ENCODE measurements at regions not wholly inside any gene's neighbourhood (a gene's known extent, or its start where the extent isn't known, plus 50 kb on each side); places are given as distances from the start of the nearest gene placed in this dataset.
"Not testable (repeated sequence)": the region's sequence is repeated elsewhere in the genome, so short reads cannot be mapped to it uniquely, and the experiment has no call there.

- Mint-ChIP-seq H3K9me3 (no peaks in the 10 kb centered on the region), H3K27me3 (no peaks in the 10 kb centered on the region), H3K4me1 (no peaks in the 10 kb centered on the region), H3K4me3 (no peak overlapping the region), H3K27ac (no peak overlapping the region)
- no peak for ATAC-seq
- no peak for DNase-seq
Observed at GRCh38 chr18:42363446-42364441, 408.7 kb downstream of the PIK3C3 start.

GRCh38 chr18:42364766-42365165 lies 409.7 kb downstream of the PIK3C3 start:
- Mint-ChIP-seq H3K4me1 (no peaks in the 10 kb centered on the region), H3K27ac (no peak overlapping the region), H3K4me3 (no peak overlapping the region), H3K27me3 (no peaks in the 10 kb centered on the region), H3K9me3 (no peaks in the 10 kb centered on the region)
- ATAC-seq, result no peak
- no peak for DNase-seq

GRCh38 chr18:42365591-42365990 lies 410.6 kb downstream of the PIK3C3 start:
- Mint-ChIP-seq H3K27me3 (no peaks in the 10 kb centered on the region), H3K27ac (no peak overlapping the region), H3K9me3 (no peaks in the 10 kb centered on the region), H3K4me3 (no peak overlapping the region), H3K4me1 (no peaks in the 10 kb centered on the region)
- no peak for ATAC-seq
- no peak for DNase-seq

GRCh38 chr18:42373584-42373983 lies 418.6 kb downstream of the PIK3C3 start:
- Mint-ChIP-seq H3K27ac (no peak overlapping the region), H3K4me1 (no peaks in the 10 kb centered on the region), H3K27me3 (no peaks in the 10 kb centered on the region), H3K9me3 (peaks cover 0 to 1% of the 10 kb centered on the region in 2 donors), H3K4me3 (no peak overlapping the region)
- ATAC-seq, result no peak
- no peak for DNase-seq

GRCh38 chr18:42374961-42375360 lies 419.9 kb downstream of the PIK3C3 start:
- ATAC-seq, result no peak
- H3K27me3 Mint-ChIP-seq, result no peaks in the 10 kb centered on the region
- DNase-seq, result no peak
- H3K27ac Mint-ChIP-seq, result no peak overlapping the region
- H3K4me3 Mint-ChIP-seq, result no peak overlapping the region
- H3K4me1 Mint-ChIP-seq, result no peaks in the 10 kb centered on the region
- H3K9me3 Mint-ChIP-seq, result peaks cover 0 to 4% of the 10 kb centered on the region in 2 donors

- H3K27me3 Mint-ChIP-seq, H3K4me3 Mint-ChIP-seq, DNase-seq, ATAC-seq, H3K9me3 Mint-ChIP-seq, H3K27ac Mint-ChIP-seq, H3K4me1 Mint-ChIP-seq: not testable (repeated sequence)
Observed at GRCh38 chr18:42378854-42379253, 423.8 kb downstream of the PIK3C3 start.

- H3K4me1 Mint-ChIP-seq, H3K4me3 Mint-ChIP-seq, H3K27me3 Mint-ChIP-seq, ATAC-seq, H3K27ac Mint-ChIP-seq, H3K9me3 Mint-ChIP-seq, DNase-seq: not testable (repeated sequence)
Observed at GRCh38 chr18:42381236-42381635, 426.2 kb downstream of the PIK3C3 start.

- H3K9me3 Mint-ChIP-seq, result no peaks in the 10 kb centered on the region
- no peaks in the 10 kb centered on the region for H3K27me3 Mint-ChIP-seq
- ATAC-seq (no peak), DNase-seq (no peak)
- H3K4me1 Mint-ChIP-seq, result no peaks in the 10 kb centered on the region
- H3K4me3 Mint-ChIP-seq, result no peak overlapping the region
- no peak overlapping the region for H3K27ac Mint-ChIP-seq
Observed at GRCh38 chr18:42392416-42392815, 437.4 kb downstream of the PIK3C3 start.

GRCh38 chr18:42392926-42393325 lies 437.9 kb downstream of the PIK3C3 start:
- Mint-ChIP-seq H3K27ac (no peak overlapping the region), H3K9me3 (no peaks in the 10 kb centered on the region), H3K27me3 (no peaks in the 10 kb centered on the region), H3K4me3 (no peak overlapping the region), H3K4me1 (no peaks in the 10 kb centered on the region)
- DNase-seq (no peak), ATAC-seq (no peak)

- Mint-ChIP-seq H3K27ac (no peak overlapping the region), H3K9me3 (no peaks in the 10 kb centered on the region), H3K27me3 (no peaks in the 10 kb centered on the region), H3K4me1 (no peaks in the 10 kb centered on the region), H3K4me3 (no peak overlapping the region)
- ATAC-seq (no peak), DNase-seq (no peak)
Observed at GRCh38 chr18:42394238-42394637, 439.2 kb downstream of the PIK3C3 start.

- Mint-ChIP-seq H3K4me1 (no peaks in the 10 kb centered on the region), H3K9me3 (no peaks in the 10 kb centered on the region), H3K4me3 (no peak overlapping the region), H3K27ac (no peak overlapping the region), H3K27me3 (no peaks in the 10 kb centered on the region)
- DNase-seq (no peak), ATAC-seq (no peak)
Observed at GRCh38 chr18:42401131-42401673, 446.2 kb downstream of the PIK3C3 start.

- H3K4me3 Mint-ChIP-seq, result no peak overlapping the region
- H3K27ac Mint-ChIP-seq, result no peak overlapping the region
- no peak for ATAC-seq
- H3K9me3 Mint-ChIP-seq, result peaks cover under 1 to 8% of the 10 kb centered on the region in 2 donors
- no peaks in the 10 kb centered on the region for H3K27me3 Mint-ChIP-seq
- DNase-seq, result no peak
- no peaks in the 10 kb centered on the region for H3K4me1 Mint-ChIP-seq
Observed at GRCh38 chr18:42404151-42404550, 449.1 kb downstream of the PIK3C3 start.

GRCh38 chr18:42409005-42409404 lies 454.0 kb downstream of the PIK3C3 start:
- Mint-ChIP-seq H3K4me1 (no peaks in the 10 kb centered on the region), H3K4me3 (no peak overlapping the region)

GRCh38 chr18:42412281-42412680 lies 457.2 kb downstream of the PIK3C3 start:
- no peak for DNase-seq
- peaks cover 18 to 39% of the 10 kb centered on the region in 2 donors for H3K9me3 Mint-ChIP-seq
- no peak overlapping the region for H3K4me3 Mint-ChIP-seq
- no peaks in the 10 kb centered on the region for H3K27me3 Mint-ChIP-seq
- H3K4me1 Mint-ChIP-seq, result no peaks in the 10 kb centered on the region
- ATAC-seq, result no peak
- H3K27ac Mint-ChIP-seq, result no peak overlapping the region

More at GRCh38 chr18:42409005-42409404, 454.0 kb downstream of the PIK3C3 start:
- Mint-ChIP-seq H3K9me3 (peaks cover 17 to 40% of the 10 kb centered on the region in 2 donors), H3K27ac (no peak overlapping the region), H3K27me3 (no peaks in the 10 kb centered on the region)
- DNase-seq (no peak), ATAC-seq (no peak)

GRCh38 chr18:42412896-42413295 lies 457.9 kb downstream of the PIK3C3 start:
- DNase-seq (no peak), ATAC-seq (no peak)
- Mint-ChIP-seq H3K4me3 (no peak overlapping the region), H3K9me3 (peaks cover 22 to 33% of the 10 kb centered on the region in 2 donors), H3K4me1 (no peaks in the 10 kb centered on the region), H3K27me3 (no peaks in the 10 kb centered on the region), H3K27ac (no peak overlapping the region)

- H3K4me3 Mint-ChIP-seq, result no peak overlapping the region
- ATAC-seq, result no peak
- H3K27me3 Mint-ChIP-seq, result no peaks in the 10 kb centered on the region
- no peak for DNase-seq
- H3K27ac Mint-ChIP-seq, result no peak overlapping the region
- no peaks in the 10 kb centered on the region for H3K4me1 Mint-ChIP-seq
- H3K9me3 Mint-ChIP-seq, result peaks cover 22 to 32% of the 10 kb centered on the region in 2 donors
Observed at GRCh38 chr18:42413870-42414269, 458.8 kb downstream of the PIK3C3 start.
